ENCODE measurements at regions not wholly inside any gene's neighbourhood (a gene's known extent, or its start where the extent isn't known, plus 50 kb on each side); places are given as distances from the start of the nearest gene placed in this dataset.
A peak's percentile ranks its signal among the peaks of the same experiment; 100 is the strongest.
"Not testable (repeated sequence)": the region's sequence is repeated elsewhere in the genome, so short reads cannot be mapped to it uniquely, and the experiment has no call there.

- no peak for DNase-seq
Observed at GRCh38 chr6:97347111-97347510, 64.1 kb upstream of the MMS22L start.

GRCh38 chr6:97361286-97361685, 78.3 kb upstream of the MMS22L start:
- no peak for DNase-seq

GRCh38 chr6:97364327-97364726, 81.3 kb upstream of the MMS22L start:
- no peak for DNase-seq

- not testable (repeated sequence) for DNase-seq
Observed at GRCh38 chr6:97382071-97382470, 99.1 kb upstream of the MMS22L start.

- DNase-seq: no peak
Observed at GRCh38 chr6:97392735-97393134, 109.7 kb upstream of the MMS22L start.

GRCh38 chr6:97394160-97394748, 111.2 kb upstream of the MMS22L start:
- DNase-seq: peak in 22 of 56 donors; percentile 1 to 53 (median 12)

- no peak for DNase-seq
Observed at GRCh38 chr6:97396880-97397279, 113.9 kb upstream of the MMS22L start.

- DNase-seq: no peak
Observed at GRCh38 chr6:97399208-97399607, 116.2 kb upstream of the MMS22L start.

- DNase-seq: no peak
Observed at GRCh38 chr6:97401533-97401932, 118.5 kb upstream of the MMS22L start.

- DNase-seq: no peak
Observed at GRCh38 chr6:97405818-97406409, 122.9 kb upstream of the MMS22L start.

- DNase-seq: no peak
Observed at GRCh38 chr6:97406633-97407032, 123.6 kb upstream of the MMS22L start.

- DNase-seq: no peak
Observed at GRCh38 chr6:97411610-97412009, 128.6 kb upstream of the MMS22L start.

- DNase-seq: no peak
Observed at GRCh38 chr6:97412511-97412910, 129.5 kb upstream of the MMS22L start.

GRCh38 chr6:97422171-97422570, 139.2 kb upstream of the MMS22L start:
- no peak for DNase-seq

- DNase-seq: no peak
Observed at GRCh38 chr6:97423190-97423589, 140.2 kb upstream of the MMS22L start.

- DNase-seq: no peak
Observed at GRCh38 chr6:97427648-97428047, 144.6 kb upstream of the MMS22L start.

- peak in 17 of 56 donors; percentile 7 to 67 (median 31) for DNase-seq
Observed at GRCh38 chr6:97437087-97437486, 154.1 kb upstream of the MMS22L start.

GRCh38 chr6:97438011-97438671, 155.1 kb upstream of the MMS22L start:
- peak in 2 of 56 donors; percentile 10 to 18 for DNase-seq

GRCh38 chr6:97440590-97441176, 157.7 kb upstream of the MMS22L start:
- peak in 50 of 56 donors; percentile 24 to 89 (median 65) for DNase-seq

GRCh38 chr6:97443408-97444080, 160.5 kb upstream of the MMS22L start:
- DNase-seq: no peak

- DNase-seq: no peak
Observed at GRCh38 chr6:97445407-97445806, 162.4 kb upstream of the MMS22L start.

GRCh38 chr6:97449444-97449966, 166.5 kb upstream of the MMS22L start:
- DNase-seq: no peak

All from nucleus accumbens (tissue), 56 donors.